ENCODE measurements at regions not wholly inside any gene's neighbourhood (a gene's known extent, or its start where the extent isn't known, plus 50 kb on each side); places are given as distances from the start of the nearest gene placed in this dataset.

GRCh38 chr7:68006619-68007018 is 1010.0 kb downstream of the TYW1 start:
- Histone ChIP-seq H3K4me1 (ENCODE audit: control insufficient read depth, insufficient read depth, low read length) (no peaks in the 10 kb centered on the region), H3K9me3 (ENCODE audit: control insufficient read depth, insufficient read depth, low read length) (peaks cover 3% of the 10 kb centered on the region), H3K36me3 (ENCODE audit: control insufficient read depth, insufficient read depth, low read length) (no peaks in the 10 kb centered on the region), H3K27ac (ENCODE audit: low read length) (no peak overlapping the region), H3K27me3 (ENCODE audit: control insufficient read depth, insufficient read depth, low read length) (no peaks in the 10 kb centered on the region), H3K4me3 (ENCODE audit: low read length) (no peak overlapping the region)
- H3K9me3 Mint-ChIP-seq, result peaks cover 12 to 13% of the 10 kb centered on the region in 2 donors
- ATAC-seq (no peak), DNase-seq (no peak)
- intact Hi-C loops (cut with micrococcal nuclease), result no loop called here
- no peaks in the 10 kb centered on the region for H3K36me3 Mint-ChIP-seq
- H3K27me3 Mint-ChIP-seq (ENCODE audit: low read depth in 2 of 2), result no peaks in the 10 kb centered on the region
- H3K4me3 Mint-ChIP-seq, result no peak overlapping the region
- H3K27ac Mint-ChIP-seq, result no peak overlapping the region
- 83% methylated on average over 2 of the region's 2 CpGs for WGBS (ENCODE audit: insufficient coverage)
- no peaks in the 10 kb centered on the region for H3K4me1 Mint-ChIP-seq
- TF ChIP-seq, protein P1, sequence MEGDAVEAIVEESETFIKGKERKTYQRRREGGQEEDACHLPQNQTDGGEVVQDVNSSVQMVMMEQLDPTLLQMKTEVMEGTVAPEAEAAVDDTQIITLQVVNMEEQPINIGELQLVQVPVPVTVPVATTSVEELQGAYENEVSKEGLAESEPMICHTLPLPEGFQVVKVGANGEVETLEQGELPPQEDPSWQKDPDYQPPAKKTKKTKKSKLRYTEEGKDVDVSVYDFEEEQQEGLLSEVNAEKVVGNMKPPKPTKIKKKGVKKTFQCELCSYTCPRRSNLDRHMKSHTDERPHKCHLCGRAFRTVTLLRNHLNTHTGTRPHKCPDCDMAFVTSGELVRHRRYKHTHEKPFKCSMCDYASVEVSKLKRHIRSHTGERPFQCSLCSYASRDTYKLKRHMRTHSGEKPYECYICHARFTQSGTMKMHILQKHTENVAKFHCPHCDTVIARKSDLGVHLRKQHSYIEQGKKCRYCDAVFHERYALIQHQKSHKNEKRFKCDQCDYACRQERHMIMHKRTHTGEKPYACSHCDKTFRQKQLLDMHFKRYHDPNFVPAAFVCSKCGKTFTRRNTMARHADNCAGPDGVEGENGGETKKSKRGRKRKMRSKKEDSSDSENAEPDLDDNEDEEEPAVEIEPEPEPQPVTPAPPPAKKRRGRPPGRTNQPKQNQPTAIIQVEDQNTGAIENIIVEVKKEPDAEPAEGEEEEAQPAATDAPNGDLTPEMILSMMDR (IDR thresholded peaks at IDR 0.05), result no peak

DNA sequence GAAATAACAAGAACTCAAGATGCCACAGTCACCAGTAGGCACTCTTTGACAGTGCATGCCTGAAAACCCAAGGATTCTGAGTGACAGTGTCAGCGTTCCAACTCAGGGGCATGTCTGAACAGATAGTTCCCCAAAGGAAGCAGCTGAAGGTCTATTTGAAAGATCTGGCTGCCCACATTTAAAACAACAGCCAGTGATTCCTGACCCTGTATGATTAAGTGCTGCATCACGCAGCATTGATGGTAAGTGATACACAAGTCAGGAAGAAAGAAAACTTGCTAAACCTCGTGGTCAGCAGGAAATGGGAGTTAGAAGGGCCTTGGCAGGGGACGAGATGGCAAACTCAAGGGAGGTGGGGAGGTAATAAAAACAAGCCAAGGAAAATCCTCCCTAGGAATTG is 1013.1 kb downstream of the TYW1 start:
- no peaks in the 10 kb centered on the region for H3K4me1 Mint-ChIP-seq
- no peaks in the 10 kb centered on the region for H3K36me3 Mint-ChIP-seq
- no peak overlapping the region for H3K27ac Mint-ChIP-seq
- H3K4me3 ChIP-seq (ENCODE audit: low read length), result no peak overlapping the region
- H3K9me3 Mint-ChIP-seq, result peaks cover 5 to 8% of the 10 kb centered on the region in 2 donors
- WGBS (ENCODE audit: insufficient coverage), result 14% methylated on average over 4 of the region's 4 CpGs
- H3K27me3 ChIP-seq (ENCODE audit: control insufficient read depth, insufficient read depth, low read length), result no peaks in the 10 kb centered on the region
- TF ChIP-seq, protein P1 (IDR thresholded peaks at IDR 0.05), result no peak
- ATAC-seq, result no peak
- H3K4me1 ChIP-seq (ENCODE audit: control insufficient read depth, insufficient read depth, low read length), result no peaks in the 10 kb centered on the region
- H3K4me3 Mint-ChIP-seq, result no peak overlapping the region
- H3K36me3 ChIP-seq (ENCODE audit: control insufficient read depth, insufficient read depth, low read length), result no peaks in the 10 kb centered on the region
- H3K9me3 ChIP-seq (ENCODE audit: control insufficient read depth, insufficient read depth, low read length), result peaks cover 9% of the 10 kb centered on the region
- H3K27ac ChIP-seq (ENCODE audit: low read length), result no peak overlapping the region
- H3K27me3 Mint-ChIP-seq (ENCODE audit: low read depth in 2 of 2), result no peaks in the 10 kb centered on the region
- no peak for DNase-seq
- intact Hi-C loops (cut with micrococcal nuclease), result no loop called here

- no peaks in the 10 kb centered on the region for H3K27me3 Mint-ChIP-seq (ENCODE audit: low read depth in 2 of 2)
- peaks cover 14% of the 10 kb centered on the region in 2 donors for H3K9me3 Mint-ChIP-seq
- DNase-seq (no peak), ATAC-seq (no peak)
- Histone ChIP-seq H3K4me3 (ENCODE audit: low read length) (no peak overlapping the region), H3K27me3 (ENCODE audit: control insufficient read depth, insufficient read depth, low read length) (no peaks in the 10 kb centered on the region), H3K27ac (ENCODE audit: low read length) (no peak overlapping the region), H3K4me1 (ENCODE audit: control insufficient read depth, insufficient read depth, low read length) (no peaks in the 10 kb centered on the region), H3K9me3 (ENCODE audit: control insufficient read depth, insufficient read depth, low read length) (peaks cover 12% of the 10 kb centered on the region), H3K36me3 (ENCODE audit: control insufficient read depth, insufficient read depth, low read length) (no peaks in the 10 kb centered on the region)
- intact Hi-C loops (cut with micrococcal nuclease), result no loop called here
- no peak overlapping the region for H3K27ac Mint-ChIP-seq
- 80% methylated on average over 11 of the region's 11 CpGs for WGBS (ENCODE audit: insufficient coverage)
- H3K36me3 Mint-ChIP-seq, result no peaks in the 10 kb centered on the region
- no peaks in the 10 kb centered on the region for H3K4me1 Mint-ChIP-seq
- no peak overlapping the region for H3K4me3 Mint-ChIP-seq
- TF ChIP-seq, protein P1 (IDR thresholded peaks at IDR 0.05), result no peak
Measured at GRCh38 chr7:68014031-68014736, 1017.6 kb downstream of the TYW1 start.

All from natural killer cell (primary cell).